AG09319 (cell line): ENCODE measurements at regions not wholly inside any gene's neighbourhood (a gene's known extent, or its start where the extent isn't known, plus 50 kb on each side); places are given as distances from the start of the nearest gene placed in this dataset.

ENCODE experiments used
- DNase-seq: peaks from one replicate; pipeline ENCODE4 v3.0.0-alpha.2; 2010; ENCODE audit warnings: low read depth; ENCODE audit errors: extremely low read depth
- TF ChIP-seq, protein P1 (sequence below): IDR thresholded peaks from 2 replicates; pipeline ENCODE4 v1.5.1; 2011; ENCODE audit warnings: low read depth, mild to moderate bottlenecking, inconsistent platforms, low read length, moderate library complexity

DNA sequence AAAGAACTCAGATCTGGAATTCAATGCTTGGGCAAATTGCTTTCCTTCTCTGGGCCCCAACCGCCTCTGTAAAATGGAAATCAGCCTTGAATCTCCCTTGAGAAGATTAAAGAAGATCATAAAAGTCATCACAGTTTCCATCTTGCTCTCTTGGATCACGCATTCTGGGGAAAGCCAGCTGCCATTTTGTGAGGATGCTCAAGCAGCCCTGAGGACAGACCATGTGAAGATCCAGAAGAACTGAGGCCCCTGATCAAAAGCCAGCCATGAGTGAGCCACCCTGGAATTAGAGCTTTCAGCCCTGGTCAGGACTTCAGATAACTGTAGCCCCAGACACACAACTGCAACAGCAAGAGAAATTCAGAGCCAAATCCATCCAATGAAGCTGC is 229.3 kb downstream of the MN1 start:
- TF ChIP-seq, protein P1, sequence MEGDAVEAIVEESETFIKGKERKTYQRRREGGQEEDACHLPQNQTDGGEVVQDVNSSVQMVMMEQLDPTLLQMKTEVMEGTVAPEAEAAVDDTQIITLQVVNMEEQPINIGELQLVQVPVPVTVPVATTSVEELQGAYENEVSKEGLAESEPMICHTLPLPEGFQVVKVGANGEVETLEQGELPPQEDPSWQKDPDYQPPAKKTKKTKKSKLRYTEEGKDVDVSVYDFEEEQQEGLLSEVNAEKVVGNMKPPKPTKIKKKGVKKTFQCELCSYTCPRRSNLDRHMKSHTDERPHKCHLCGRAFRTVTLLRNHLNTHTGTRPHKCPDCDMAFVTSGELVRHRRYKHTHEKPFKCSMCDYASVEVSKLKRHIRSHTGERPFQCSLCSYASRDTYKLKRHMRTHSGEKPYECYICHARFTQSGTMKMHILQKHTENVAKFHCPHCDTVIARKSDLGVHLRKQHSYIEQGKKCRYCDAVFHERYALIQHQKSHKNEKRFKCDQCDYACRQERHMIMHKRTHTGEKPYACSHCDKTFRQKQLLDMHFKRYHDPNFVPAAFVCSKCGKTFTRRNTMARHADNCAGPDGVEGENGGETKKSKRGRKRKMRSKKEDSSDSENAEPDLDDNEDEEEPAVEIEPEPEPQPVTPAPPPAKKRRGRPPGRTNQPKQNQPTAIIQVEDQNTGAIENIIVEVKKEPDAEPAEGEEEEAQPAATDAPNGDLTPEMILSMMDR = no peak
- DNase-seq = no peak

DNA sequence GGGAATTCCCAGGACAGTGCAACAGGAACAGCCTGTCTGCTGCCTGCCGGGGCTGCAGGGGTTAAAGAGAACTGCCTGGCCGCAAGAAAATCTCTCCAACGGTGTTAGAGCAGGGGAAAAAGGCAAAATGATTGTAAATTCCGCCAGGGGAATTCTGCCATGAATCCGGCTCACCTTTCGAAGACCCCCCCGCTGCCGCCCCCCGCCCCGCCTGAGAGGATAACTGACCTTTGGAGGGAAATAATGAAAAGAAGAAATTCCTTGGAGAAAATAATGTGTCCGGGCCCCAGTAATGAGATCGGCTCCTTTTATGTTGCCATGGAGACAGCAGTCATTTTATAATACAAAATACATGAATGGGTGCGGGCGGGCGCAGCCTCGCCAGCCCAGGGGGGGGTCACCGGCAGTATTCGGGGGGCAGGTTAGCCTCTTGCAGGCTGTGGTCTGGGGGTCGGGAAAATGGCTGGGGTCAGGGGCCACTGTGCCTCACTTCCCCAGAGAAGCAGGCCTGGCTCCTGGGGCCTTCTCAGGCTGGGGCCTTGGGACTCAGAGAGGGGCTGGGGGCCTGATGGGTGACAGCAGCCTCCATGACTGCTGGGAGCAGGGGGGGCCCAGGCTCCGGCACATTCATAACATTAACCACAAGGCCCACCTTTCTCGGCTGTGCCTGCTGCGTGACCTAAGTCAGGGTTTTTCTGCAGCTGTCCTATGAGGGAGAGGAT is 228.1 kb downstream of the MN1 start:
- no peak for DNase-seq
- TF ChIP-seq, protein P1 = no peak

DNA sequence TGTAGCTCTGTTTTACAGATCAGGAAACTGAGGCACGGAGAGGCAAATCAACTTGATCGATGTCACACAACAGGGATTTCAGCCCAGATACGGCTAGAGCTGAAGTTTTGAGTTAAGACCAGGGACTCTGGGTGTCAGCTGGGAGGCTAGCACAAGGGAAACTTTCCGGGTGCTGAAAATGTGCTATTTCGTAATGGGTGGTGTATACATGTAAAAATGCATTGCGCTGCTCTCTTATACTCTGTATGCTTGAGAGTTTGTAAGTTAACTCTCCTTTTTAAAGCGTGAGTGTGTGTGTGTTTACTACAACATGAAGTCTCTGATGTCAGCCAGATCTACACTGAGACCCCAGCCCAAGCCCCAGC is 227.6 kb downstream of the MN1 start:
- TF ChIP-seq, protein P1 = no peak
- no peak for DNase-seq

DNA sequence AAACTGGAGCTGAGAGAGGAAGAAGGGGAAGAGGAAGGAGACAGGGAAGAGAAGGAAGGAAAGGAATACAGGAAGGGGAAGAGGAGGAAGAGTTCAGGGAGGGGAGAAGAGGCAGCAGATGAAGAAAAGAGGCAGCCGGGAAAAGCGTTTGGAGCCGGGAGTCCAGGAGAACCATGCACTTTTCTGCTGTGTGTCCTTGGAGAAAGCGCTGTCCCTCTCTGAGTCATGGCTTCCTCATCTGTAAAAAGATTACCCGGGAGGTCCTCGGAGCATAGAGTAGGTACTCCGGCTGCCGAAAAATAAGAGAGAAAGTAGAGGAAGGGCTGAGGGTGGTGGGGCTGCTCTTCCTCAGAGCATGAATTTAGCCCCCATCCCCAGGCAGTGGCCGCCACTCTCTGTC is 226.9 kb downstream of the MN1 start:
- TF ChIP-seq, protein P1 = no peak

DNA sequence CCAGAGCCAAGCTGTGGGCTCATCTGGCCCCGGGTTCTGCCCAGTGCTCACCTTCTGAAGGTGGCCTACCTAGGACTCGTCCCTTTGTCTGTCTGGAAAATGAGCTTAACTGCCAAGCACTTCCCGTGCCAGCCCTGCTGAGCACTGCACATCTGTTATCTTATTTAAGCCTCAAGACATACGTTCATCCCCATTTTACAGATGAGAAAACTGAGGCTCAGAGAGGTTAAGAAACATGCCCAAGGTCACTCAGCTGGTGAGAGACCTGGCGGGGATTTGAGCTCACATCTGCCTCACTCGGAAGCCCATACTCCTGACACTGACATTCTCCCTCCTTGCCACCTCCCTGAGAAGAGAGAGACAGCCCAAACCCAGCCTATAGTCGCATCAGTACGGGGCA is 226.2 kb downstream of the MN1 start:
- TF ChIP-seq, protein P1 = no peak
- DNase-seq = no peak

More for the DNA sequence above, 226.9 kb downstream of the MN1 start:
- no peak for DNase-seq

DNA sequence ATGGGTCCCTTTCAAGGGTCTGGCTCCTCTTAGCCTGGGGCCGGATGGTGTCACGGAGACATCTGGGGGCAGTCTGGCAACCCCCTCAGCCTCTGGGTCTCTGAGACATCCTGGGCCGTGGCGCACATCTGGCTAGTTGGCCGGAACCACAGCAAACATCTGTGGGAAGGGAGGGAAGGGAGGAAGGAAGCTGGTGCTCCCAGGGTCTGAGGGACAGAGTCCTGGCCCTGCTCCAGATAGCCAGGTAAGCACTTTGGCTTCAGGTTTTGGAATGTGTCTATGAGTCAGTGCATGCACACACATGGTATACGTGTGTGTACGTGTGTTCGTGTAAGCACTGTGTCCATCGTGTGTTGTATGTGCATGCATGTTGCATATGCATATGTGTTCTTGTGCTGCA is 225.1 kb downstream of the MN1 start:
- DNase-seq = no peak
- TF ChIP-seq, protein P1 = no peak

DNA sequence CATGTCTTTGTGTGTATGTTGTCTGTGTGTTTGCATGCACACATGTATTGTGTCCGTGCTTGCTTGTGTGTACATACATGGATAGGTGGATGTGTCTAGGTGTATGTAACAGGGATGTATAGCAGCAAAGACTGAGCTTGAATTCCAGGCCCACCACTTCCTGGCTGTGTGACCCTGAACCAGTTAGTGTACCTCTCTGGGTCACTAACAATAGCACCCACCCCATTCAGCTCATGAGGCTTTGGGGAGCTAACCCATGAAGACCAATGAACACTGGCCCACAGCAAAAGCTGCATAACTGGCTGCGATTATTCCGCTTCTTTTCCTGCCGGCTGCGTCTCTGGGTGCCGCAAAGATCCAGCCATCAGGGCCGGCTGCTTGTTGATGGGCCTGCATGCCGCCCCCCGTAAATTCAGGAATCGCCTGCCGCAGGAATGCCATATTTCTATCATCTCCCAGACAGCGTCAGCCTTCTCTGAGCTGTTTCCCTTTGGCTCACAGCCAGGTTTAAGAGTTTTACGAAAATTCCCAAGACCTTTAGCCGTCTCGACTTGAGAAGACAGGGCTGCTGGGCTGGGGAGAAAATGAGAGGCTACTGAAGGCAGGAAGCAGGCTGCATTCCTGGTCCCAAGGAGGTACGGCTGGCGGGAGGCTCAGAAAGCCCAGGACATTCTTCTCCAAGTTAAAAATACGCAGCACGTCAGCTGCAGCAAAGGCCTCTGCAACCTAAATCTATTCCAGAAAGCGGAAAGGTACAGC is 224.6 kb downstream of the MN1 start:
- no peak for DNase-seq
- TF ChIP-seq, protein P1 = no peak
